ENCODE measurements at regions not wholly inside any gene's neighbourhood (a gene's known extent, or its start where the extent isn't known, plus 50 kb on each side); places are given as distances from the start of the nearest gene placed in this dataset.
"Not testable (repeated sequence)": the region's sequence is repeated elsewhere in the genome, so short reads cannot be mapped to it uniquely, and the experiment has no call there.

DNA sequence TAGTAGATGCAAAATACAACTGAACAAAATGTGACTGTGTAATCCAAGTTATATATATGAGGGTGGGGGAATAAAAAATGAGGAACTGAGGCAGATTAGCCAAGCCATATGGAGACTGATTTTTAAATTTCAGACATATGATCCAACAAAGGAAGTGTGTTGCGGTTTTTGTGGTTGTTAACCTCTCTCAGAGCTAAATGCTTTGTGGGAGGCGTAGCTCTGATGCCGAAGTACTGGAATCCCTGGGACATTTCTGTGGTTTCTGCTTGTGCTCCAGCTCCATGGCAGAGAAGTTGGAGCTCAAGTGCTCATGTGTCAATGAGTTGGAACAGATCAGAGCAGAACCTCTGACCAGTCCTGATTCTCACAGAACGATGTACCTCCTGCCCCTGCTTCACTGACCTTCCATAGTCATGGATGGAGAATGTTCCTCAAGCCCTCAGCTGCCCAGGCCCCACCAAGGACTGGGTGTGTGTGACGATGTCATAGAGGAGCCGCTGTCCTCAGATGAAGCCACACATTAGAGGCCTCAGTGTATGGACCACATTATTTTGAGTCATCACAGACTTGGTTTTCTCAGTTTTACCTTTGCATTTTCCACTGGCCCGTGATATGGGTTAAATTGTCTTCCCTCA is 107.6 kb downstream of the SOX1 start (continued):
- TF ChIP-seq, protein P1, sequence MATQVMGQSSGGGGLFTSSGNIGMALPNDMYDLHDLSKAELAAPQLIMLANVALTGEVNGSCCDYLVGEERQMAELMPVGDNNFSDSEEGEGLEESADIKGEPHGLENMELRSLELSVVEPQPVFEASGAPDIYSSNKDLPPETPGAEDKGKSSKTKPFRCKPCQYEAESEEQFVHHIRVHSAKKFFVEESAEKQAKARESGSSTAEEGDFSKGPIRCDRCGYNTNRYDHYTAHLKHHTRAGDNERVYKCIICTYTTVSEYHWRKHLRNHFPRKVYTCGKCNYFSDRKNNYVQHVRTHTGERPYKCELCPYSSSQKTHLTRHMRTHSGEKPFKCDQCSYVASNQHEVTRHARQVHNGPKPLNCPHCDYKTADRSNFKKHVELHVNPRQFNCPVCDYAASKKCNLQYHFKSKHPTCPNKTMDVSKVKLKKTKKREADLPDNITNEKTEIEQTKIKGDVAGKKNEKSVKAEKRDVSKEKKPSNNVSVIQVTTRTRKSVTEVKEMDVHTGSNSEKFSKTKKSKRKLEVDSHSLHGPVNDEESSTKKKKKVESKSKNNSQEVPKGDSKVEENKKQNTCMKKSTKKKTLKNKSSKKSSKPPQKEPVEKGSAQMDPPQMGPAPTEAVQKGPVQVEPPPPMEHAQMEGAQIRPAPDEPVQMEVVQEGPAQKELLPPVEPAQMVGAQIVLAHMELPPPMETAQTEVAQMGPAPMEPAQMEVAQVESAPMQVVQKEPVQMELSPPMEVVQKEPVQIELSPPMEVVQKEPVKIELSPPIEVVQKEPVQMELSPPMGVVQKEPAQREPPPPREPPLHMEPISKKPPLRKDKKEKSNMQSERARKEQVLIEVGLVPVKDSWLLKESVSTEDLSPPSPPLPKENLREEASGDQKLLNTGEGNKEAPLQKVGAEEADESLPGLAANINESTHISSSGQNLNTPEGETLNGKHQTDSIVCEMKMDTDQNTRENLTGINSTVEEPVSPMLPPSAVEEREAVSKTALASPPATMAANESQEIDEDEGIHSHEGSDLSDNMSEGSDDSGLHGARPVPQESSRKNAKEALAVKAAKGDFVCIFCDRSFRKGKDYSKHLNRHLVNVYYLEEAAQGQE (IDR thresholded peaks at IDR 0.05; ENCODE audit: unreplicated experiment) = no peak

DNA sequence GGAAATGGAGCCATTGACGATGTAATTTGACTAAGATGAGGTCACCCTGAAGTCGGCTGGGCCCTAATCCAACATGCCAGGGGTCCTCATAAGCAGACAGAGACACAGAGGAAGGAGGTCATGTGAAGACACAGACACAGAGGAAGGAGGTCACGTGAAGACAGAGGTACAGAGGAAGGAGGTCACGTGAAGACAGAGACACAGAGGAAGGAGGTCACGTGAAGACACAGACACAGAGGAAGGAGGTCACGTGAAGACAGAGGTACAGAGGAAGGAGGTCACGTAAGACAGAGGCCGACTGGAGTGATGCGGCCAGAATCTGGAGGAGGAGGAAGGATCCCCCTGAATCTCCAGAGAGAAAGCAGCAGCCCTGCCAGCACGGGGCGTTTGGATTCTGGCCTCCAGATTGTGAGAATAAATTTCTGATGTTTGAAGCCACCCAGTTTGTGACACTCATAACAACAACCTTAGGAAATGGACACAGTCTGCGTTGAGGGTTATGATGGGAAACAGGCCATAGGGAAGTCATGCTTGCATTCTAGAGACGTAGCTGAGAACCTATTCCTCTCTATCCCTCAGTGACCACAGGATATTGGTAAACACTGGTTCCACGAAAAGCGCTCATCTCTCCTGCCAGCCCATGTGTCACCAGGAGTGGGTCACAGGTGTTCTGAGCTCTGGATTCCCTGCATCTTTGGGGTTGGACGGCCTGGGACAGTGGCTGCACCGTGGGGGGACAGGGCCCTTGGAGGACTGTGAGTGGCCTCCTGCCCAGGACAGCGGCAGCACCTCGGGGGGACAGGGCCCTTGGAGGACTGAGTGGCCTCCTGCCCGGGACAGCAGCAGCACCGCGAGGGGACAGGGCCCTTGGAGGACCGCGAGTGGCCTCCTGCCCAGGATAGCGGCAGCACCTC is 108.5 kb downstream of the SOX1 start:
- Histone ChIP-seq H3K27me3 (ENCODE audit: insufficient read depth) (no peaks in the 10 kb centered on the region), H3K4me2 (no peak overlapping the region), H3F3A (replicated peaks; ENCODE audit: low read depth) (no peaks in the 10 kb centered on the region), H3K27ac (ENCODE audit: low read depth) (no peak overlapping the region), H3K79me2 (replicated peaks; ENCODE audit: insufficient read depth) (no peaks in the 10 kb centered on the region), H2AFZ (no peak overlapping the region), H4K20me1 (replicated peaks; ENCODE audit: insufficient read depth) (no peaks in the 10 kb centered on the region), H3K4me3 (no peak overlapping the region), H3K36me3 (ENCODE audit: insufficient read depth) (no peaks in the 10 kb centered on the region), H3K9me2 (ENCODE audit: insufficient read depth) (no peaks in the 10 kb centered on the region), H3K4me1 (ENCODE audit: insufficient read depth) (no peaks in the 10 kb centered on the region)
- Mint-ChIP-seq H3K27ac (no peak overlapping the region), H3K9me3 (peaks cover 10% of the 10 kb centered on the region), H3K27me3 (ENCODE audit: insufficient read depth, low read depth, poor library complexity) (peaks cover 11% of the 10 kb centered on the region), H3K4me3 (no peak overlapping the region), H3K4me1 (peaks cover 2% of the 10 kb centered on the region; the same call in 1 of the 3 replicates), H3K36me3 (ENCODE audit: low read depth) (no peaks in the 10 kb centered on the region)
- TF ChIP-seq ZNF331 (CRISPR knock-in tag; IDR thresholded peaks at IDR 0.05; ENCODE audit: low read depth) = no peak
- TF ChIP-seq, protein P2, sequence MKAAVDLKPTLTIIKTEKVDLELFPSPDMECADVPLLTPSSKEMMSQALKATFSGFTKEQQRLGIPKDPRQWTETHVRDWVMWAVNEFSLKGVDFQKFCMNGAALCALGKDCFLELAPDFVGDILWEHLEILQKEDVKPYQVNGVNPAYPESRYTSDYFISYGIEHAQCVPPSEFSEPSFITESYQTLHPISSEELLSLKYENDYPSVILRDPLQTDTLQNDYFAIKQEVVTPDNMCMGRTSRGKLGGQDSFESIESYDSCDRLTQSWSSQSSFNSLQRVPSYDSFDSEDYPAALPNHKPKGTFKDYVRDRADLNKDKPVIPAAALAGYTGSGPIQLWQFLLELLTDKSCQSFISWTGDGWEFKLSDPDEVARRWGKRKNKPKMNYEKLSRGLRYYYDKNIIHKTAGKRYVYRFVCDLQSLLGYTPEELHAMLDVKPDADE (IDR thresholded peaks at IDR 0.05) = no peak
- TF ChIP-seq EZH2phosphoT487 (IDR thresholded peaks at IDR 0.05; ENCODE audit: unreplicated experiment) = no peak
- no peak for TF ChIP-seq CREB1 (CRISPR knock-in tag; IDR thresholded peaks at IDR 0.05; ENCODE audit: low read depth)
- DNase-seq (ENCODE audit: low spot score) (no peak), ATAC-seq (no peak)

DNA sequence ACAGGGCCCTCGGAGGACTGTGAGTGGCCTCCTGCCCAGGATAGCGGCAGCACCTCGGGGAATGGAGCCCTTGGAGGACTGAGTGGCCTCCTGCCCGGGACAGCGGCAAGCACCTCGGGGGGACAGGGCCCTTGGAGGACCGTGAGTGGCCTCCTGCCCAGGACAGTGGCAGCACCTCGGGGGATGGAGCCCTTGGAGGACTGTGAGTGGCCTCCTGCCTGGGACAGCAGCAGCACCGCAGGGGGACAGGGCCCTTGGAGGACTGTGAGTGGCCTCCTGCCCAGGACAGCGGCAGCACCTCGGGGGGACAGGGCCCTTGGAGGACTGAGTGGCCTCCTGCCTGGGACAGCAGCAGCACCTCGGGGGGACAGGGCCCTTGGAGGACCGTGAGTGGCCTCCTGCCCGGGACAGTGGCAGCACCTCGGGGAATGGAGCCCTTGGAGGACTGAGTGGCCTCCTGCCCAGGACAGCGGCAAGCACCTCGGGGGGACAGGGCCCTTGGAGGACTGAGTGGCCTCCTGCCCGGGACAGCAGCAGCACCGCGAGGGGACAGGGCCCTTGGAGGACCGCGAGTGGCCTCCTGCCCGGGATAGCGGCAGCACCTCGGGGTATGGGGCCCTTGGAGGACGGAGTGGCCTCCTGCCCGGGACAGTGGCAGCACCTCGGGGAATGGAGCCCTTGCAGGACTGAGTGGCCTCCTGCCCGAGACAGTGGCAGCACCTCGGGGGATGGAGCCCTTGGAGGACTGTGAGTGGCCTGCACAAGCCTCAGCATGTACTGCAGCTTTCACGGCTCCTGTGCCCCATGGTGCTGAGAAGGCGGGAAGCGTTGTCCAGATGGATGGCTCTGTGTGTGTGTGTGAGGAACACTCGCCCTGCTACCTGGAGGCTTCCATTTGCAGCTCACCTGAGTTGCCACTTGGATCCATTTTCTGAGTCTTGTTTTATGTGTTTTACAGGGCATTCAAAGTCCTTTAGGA is 109.5 kb downstream of the SOX1 start:
- H3K4me1 Mint-ChIP-seq; H3K27me3 ChIP-seq (ENCODE audit: insufficient read depth); H3K36me3 ChIP-seq (ENCODE audit: insufficient read depth); DNase-seq (ENCODE audit: low spot score); H3K27ac ChIP-seq (ENCODE audit: low read depth); H3K4me3 Mint-ChIP-seq; H3F3A ChIP-seq (replicated peaks; ENCODE audit: low read depth); H3K27ac Mint-ChIP-seq; H2AFZ ChIP-seq; H3K4me2 ChIP-seq; H3K36me3 Mint-ChIP-seq (ENCODE audit: low read depth); H3K9me3 Mint-ChIP-seq; H3K4me3 ChIP-seq; H3K9me2 ChIP-seq (ENCODE audit: insufficient read depth); H3K4me1 ChIP-seq (ENCODE audit: insufficient read depth); ATAC-seq; H3K79me2 ChIP-seq (replicated peaks; ENCODE audit: insufficient read depth); H4K20me1 ChIP-seq (replicated peaks; ENCODE audit: insufficient read depth): not testable (repeated sequence)
- peaks cover 11% of the 10 kb centered on the region for H3K27me3 Mint-ChIP-seq (ENCODE audit: insufficient read depth, low read depth, poor library complexity)

Data from GM23338 (cell line).